GM23338 (cell line): ENCODE measurements at regions not wholly inside any gene's neighbourhood (a gene's known extent, or its start where the extent isn't known, plus 50 kb on each side); places are given as distances from the start of the nearest gene placed in this dataset.
A peak's percentile ranks its signal among the peaks of the same experiment; 100 is the strongest.

Experiments used
- ATAC-seq: fragments of 200-7000 bp; cut with Tn5 transposase; 3 replicates; pipeline ENCODE4 v1.9.1; 2020
- DNase-seq: peaks from one replicate; pipeline ENCODE4 v3.0.0-alpha.2; 2015; ENCODE audit warnings: low spot score
- H2AFZ ChIP-seq: fragments of 200-600 bp; sonication (generic); 2 replicates; pipeline ENCODE4 v1.8.0; 2016; ENCODE audit warnings: antibody characterized with exemption, mild to moderate bottlenecking, moderate library complexity
- H3F3A ChIP-seq: fragments of 200-600 bp; sonication (generic); replicated peaks from 2 replicates; pipeline ENCODE4 v1.8.0; 2017; ENCODE audit warnings: antibody characterized with exemption, mixed run types, low read depth
- H3K27ac ChIP-seq: fragments of 200-600 bp; sonication (generic); 2 replicates; pipeline ENCODE4 v1.6.1; 2016; ENCODE audit warnings: low read depth
- H3K27me3 ChIP-seq: fragments of 200-600 bp; sonication (generic); 2 replicates; pipeline ENCODE4 v1.8.0; 2016; ENCODE audit warnings: mild to moderate bottlenecking, mixed run types, moderate library complexity; ENCODE audit not compliant: insufficient read depth
- H3K36me3 ChIP-seq: fragments of 200-600 bp; sonication (generic); 2 replicates; pipeline ENCODE4 v1.8.0; 2016; ENCODE audit warnings: mild to moderate bottlenecking; ENCODE audit not compliant: insufficient read depth
- H3K4me1 ChIP-seq: fragments of 200-600 bp; sonication (generic); 2 replicates; pipeline ENCODE4 v1.8.0; 2016; ENCODE audit warnings: mild to moderate bottlenecking, moderate library complexity; ENCODE audit not compliant: insufficient read depth
- H3K4me2 ChIP-seq: fragments of 200-600 bp; sonication (generic); 2 replicates; pipeline ENCODE4 v1.7.1; 2017; ENCODE audit warnings: mixed run types
- H3K4me3 ChIP-seq: fragments of 200-600 bp; sonication (generic); 2 replicates; pipeline ENCODE4 v1.6.1; 2016; ENCODE audit warnings: mixed run types
- H3K79me2 ChIP-seq: fragments of 200-600 bp; sonication (generic); replicated peaks from 2 replicates; pipeline ENCODE4 v1.8.0; 2017; ENCODE audit warnings: mild to moderate bottlenecking; ENCODE audit not compliant: insufficient read depth
- H3K9me2 ChIP-seq: fragments of 200-600 bp; sonication (generic); 2 replicates; pipeline ENCODE4 v1.8.0; 2017; ENCODE audit not compliant: insufficient read depth
- H4K20me1 ChIP-seq: fragments of 200-600 bp; sonication (generic); replicated peaks from 2 replicates; pipeline ENCODE4 v1.8.0; 2017; ENCODE audit warnings: mild to moderate bottlenecking; ENCODE audit not compliant: insufficient read depth
- H3K27ac Mint-ChIP-seq: 2 replicates; pipeline ENCODE4 v1.8.0; 2020; ENCODE audit warnings: inconsistent platforms, mild to moderate bottlenecking, moderate library complexity, mixed read lengths
- H3K27me3 Mint-ChIP-seq: 3 replicates; pipeline ENCODE4 v1.8.0; 2022; ENCODE audit warnings: low read depth, mild to moderate bottlenecking, moderate library complexity, mixed read lengths, inconsistent platforms; ENCODE audit not compliant: insufficient read depth, poor library complexity
- H3K36me3 Mint-ChIP-seq: 3 replicates; pipeline ENCODE4 v1.8.0; 2021; ENCODE audit warnings: low read depth, mild to moderate bottlenecking, inconsistent platforms, moderate library complexity, mixed read lengths
- H3K4me1 Mint-ChIP-seq: 3 replicates; pipeline ENCODE4 v1.8.0; 2020; ENCODE audit warnings: mild to moderate bottlenecking, inconsistent platforms, mixed read lengths
- H3K4me3 Mint-ChIP-seq: 3 replicates; pipeline ENCODE4 v1.8.0; 2021; ENCODE audit warnings: moderate library complexity, mild to moderate bottlenecking, inconsistent platforms, mixed read lengths
- H3K9me3 Mint-ChIP-seq: 3 replicates; pipeline ENCODE4 v1.8.0; 2020; ENCODE audit warnings: moderate library complexity, mild to moderate bottlenecking, inconsistent platforms, mixed read lengths
- EZH2 ChIP-seq: fragments of 200-600 bp; sonication (generic); IDR thresholded peaks from one replicate; pipeline ENCODE4 v1.8.0; 2017; ENCODE audit warnings: antibody characterized with exemption, mild to moderate bottlenecking, low read depth; ENCODE audit not compliant: unreplicated experiment
- POLR2AphosphoS5 ChIP-seq: IDR thresholded peaks from 2 replicates; pipeline ENCODE4 v1.6.1; 2016; ENCODE audit warnings: antibody characterized with exemption, low read depth
- ZNF114 ChIP-seq: fragments of 250-450 bp; sonication (Bioruptor Pico); IDR thresholded peaks from 2 replicates; pipeline ENCODE4 v1.5.0; 2020; ENCODE audit warnings: mild to moderate bottlenecking, moderate library complexity
- ZNF331 ChIP-seq: fragments of 250-450 bp; sonication (Bioruptor Pico); IDR thresholded peaks from 2 replicates; pipeline ENCODE4 v1.5.0; 2020; ENCODE audit warnings: low read depth, mild to moderate bottlenecking, moderate library complexity
- TF ChIP-seq, protein P1 (sequence below): IDR thresholded peaks from one replicate; pipeline ENCODE4 v1.6.1; 2018; ENCODE audit warnings: antibody characterized with exemption; ENCODE audit not compliant: unreplicated experiment
- TF ChIP-seq, protein P2 (sequence below): fragments of 250-450 bp; sonication (Bioruptor Pico); IDR thresholded peaks from 2 replicates; pipeline ENCODE4 v1.5.0; 2020; ENCODE audit warnings: mild to moderate bottlenecking, moderate library complexity

DNA sequence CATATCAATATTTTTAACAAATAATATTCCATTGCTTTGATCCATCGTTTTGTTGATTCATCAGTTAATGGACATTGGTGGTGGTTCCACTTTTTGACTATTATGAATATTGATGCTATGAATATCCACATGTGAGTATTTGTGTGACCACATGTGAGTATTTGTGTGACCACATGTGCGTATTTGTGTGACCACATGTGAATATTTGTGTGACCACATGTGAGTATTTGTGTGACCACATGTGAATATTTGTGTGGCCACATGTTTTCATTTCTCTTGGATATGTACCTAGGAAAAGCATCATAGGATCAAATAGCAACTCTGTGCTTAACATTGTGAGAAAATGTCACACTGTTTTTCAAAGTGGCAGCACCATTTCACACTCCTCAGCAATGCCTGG lies 433.6 kb upstream of the FRG1 start (continued):
- TF ChIP-seq, protein P1, sequence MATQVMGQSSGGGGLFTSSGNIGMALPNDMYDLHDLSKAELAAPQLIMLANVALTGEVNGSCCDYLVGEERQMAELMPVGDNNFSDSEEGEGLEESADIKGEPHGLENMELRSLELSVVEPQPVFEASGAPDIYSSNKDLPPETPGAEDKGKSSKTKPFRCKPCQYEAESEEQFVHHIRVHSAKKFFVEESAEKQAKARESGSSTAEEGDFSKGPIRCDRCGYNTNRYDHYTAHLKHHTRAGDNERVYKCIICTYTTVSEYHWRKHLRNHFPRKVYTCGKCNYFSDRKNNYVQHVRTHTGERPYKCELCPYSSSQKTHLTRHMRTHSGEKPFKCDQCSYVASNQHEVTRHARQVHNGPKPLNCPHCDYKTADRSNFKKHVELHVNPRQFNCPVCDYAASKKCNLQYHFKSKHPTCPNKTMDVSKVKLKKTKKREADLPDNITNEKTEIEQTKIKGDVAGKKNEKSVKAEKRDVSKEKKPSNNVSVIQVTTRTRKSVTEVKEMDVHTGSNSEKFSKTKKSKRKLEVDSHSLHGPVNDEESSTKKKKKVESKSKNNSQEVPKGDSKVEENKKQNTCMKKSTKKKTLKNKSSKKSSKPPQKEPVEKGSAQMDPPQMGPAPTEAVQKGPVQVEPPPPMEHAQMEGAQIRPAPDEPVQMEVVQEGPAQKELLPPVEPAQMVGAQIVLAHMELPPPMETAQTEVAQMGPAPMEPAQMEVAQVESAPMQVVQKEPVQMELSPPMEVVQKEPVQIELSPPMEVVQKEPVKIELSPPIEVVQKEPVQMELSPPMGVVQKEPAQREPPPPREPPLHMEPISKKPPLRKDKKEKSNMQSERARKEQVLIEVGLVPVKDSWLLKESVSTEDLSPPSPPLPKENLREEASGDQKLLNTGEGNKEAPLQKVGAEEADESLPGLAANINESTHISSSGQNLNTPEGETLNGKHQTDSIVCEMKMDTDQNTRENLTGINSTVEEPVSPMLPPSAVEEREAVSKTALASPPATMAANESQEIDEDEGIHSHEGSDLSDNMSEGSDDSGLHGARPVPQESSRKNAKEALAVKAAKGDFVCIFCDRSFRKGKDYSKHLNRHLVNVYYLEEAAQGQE = no peak

DNA sequence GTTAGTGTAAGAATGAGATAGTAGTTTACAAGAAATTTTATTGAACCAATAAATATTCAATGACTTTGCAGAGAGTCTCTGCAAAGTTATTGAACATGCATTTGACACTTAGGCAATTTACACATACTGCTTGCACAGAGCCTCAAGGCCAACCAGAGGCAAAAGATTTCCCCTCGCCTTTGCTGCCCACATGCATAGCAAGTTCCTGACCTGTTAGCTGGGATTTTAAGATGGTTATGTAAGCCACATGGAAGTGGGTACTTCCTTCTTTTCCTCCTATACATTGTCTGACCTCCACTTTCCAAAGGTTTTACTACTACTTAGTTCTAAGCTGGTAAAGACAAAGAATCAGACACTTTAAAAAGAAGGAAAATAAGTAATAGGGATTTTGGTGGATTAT lies 430.1 kb upstream of the FRG1 start:
- Mint-ChIP-seq H3K9me3 (peaks cover 64% of the 10 kb centered on the region), H3K36me3 (peaks cover 4% of the 10 kb centered on the region; the same call in 1 of the 3 replicates), H3K4me3 (no peak overlapping the region), H3K4me1 (no peaks in the 10 kb centered on the region; the same call in 2 of the 3 replicates), H3K27ac (no peak overlapping the region), H3K27me3 (peaks cover 8% of the 10 kb centered on the region)
- TF ChIP-seq EZH2 = no peak
- TF ChIP-seq, protein P2, sequence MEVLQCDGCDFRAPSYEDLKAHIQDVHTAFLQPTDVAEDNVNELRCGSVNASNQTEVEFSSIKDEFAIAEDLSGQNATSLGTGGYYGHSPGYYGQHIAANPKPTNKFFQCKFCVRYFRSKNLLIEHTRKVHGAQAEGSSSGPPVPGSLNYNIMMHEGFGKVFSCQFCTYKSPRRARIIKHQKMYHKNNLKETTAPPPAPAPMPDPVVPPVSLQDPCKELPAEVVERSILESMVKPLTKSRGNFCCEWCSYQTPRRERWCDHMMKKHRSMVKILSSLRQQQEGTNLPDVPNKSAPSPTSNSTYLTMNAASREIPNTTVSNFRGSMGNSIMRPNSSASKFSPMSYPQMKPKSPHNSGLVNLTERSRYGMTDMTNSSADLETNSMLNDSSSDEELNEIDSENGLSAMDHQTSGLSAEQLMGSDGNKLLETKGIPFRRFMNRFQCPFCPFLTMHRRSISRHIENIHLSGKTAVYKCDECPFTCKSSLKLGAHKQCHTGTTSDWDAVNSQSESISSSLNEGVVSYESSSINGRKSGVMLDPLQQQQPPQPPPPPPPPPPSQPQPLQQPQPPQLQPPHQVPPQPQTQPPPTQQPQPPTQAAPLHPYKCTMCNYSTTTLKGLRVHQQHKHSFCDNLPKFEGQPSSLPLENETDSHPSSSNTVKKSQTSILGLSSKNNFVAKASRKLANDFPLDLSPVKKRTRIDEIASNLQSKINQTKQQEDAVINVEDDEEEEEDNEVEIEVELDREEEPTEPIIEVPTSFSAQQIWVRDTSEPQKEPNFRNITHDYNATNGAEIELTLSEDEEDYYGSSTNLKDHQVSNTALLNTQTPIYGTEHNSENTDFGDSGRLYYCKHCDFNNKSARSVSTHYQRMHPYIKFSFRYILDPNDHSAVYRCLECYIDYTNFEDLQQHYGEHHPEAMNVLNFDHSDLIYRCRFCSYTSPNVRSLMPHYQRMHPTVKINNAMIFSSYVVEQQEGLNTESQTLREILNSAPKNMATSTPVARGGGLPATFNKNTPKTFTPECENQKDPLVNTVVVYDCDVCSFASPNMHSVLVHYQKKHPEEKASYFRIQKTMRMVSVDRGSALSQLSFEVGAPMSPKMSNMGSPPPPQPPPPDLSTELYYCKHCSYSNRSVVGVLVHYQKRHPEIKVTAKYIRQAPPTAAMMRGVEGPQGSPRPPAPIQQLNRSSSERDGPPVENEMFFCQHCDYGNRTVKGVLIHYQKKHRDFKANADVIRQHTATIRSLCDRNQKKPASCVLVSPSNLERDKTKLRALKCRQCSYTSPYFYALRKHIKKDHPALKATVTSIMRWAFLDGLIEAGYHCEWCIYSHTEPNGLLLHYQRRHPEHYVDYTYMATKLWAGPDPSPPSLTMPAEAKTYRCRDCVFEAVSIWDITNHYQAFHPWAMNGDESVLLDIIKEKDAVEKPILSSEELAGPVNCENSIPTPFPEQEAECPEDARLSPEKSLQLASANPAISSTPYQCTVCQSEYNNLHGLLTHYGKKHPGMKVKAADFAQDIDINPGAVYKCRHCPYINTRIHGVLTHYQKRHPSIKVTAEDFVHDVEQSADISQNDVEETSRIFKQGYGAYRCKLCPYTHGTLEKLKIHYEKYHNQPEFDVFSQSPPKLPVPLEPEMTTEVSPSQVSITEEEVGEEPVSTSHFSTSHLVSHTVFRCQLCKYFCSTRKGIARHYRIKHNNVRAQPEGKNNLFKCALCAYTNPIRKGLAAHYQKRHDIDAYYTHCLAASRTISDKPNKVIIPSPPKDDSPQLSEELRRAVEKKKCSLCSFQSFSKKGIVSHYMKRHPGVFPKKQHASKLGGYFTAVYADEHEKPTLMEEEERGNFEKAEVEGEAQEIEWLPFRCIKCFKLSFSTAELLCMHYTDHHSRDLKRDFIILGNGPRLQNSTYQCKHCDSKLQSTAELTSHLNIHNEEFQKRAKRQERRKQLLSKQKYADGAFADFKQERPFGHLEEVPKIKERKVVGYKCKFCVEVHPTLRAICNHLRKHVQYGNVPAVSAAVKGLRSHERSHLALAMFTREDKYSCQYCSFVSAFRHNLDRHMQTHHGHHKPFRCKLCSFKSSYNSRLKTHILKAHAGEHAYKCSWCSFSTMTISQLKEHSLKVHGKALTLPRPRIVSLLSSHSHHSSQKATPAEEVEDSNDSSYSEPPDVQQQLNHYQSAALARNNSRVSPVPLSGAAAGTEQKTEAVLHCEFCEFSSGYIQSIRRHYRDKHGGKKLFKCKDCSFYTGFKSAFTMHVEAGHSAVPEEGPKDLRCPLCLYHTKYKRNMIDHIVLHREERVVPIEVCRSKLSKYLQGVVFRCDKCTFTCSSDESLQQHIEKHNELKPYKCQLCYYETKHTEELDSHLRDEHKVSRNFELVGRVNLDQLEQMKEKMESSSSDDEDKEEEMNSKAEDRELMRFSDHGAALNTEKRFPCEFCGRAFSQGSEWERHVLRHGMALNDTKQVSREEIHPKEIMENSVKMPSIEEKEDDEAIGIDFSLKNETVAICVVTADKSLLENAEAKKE (CRISPR knock-in tag) = no peak
- no peak for TF ChIP-seq POLR2AphosphoS5
- no peak for TF ChIP-seq ZNF331 (CRISPR knock-in tag)
- TF ChIP-seq, protein P1 = no peak
- TF ChIP-seq ZNF114 (CRISPR knock-in tag) = no peak
- no peaks in the 10 kb centered on the region for H3K79me2 ChIP-seq
- H2AFZ ChIP-seq = 0 out of 2 replicates have a peak overlapping the region, but pooled peaks have one; percentile 16
- no peaks in the 10 kb centered on the region for H3F3A ChIP-seq
- ATAC-seq (no peak), DNase-seq (no peak)
- no peaks in the 10 kb centered on the region for H4K20me1 ChIP-seq
- no peaks in the 10 kb centered on the region for H3K4me1 ChIP-seq
- no peak overlapping the region for H3K4me2 ChIP-seq
- H3K9me2 ChIP-seq = no peaks in the 10 kb centered on the region
- no peak overlapping the region for H3K4me3 ChIP-seq
- no peaks in the 10 kb centered on the region for H3K27me3 ChIP-seq
- H3K27ac ChIP-seq = no peak overlapping the region
- H3K36me3 ChIP-seq = no peaks in the 10 kb centered on the region
